Osteocyte (in vitro differentiated cells): ENCODE measurements at regions not wholly inside any gene's neighbourhood (a gene's known extent, or its start where the extent isn't known, plus 50 kb on each side); places are given as distances from the start of the nearest gene placed in this dataset.
"Not testable (repeated sequence)": the region's sequence is repeated elsewhere in the genome, so short reads cannot be mapped to it uniquely, and the experiment has no call there.

Source experiments
- DNase-seq: peaks from one replicate; pipeline ENCODE4 v3.0.0; 2021; ENCODE audit warnings: mixed read lengths; ENCODE audit not compliant: unreplicated experiment; ENCODE audit errors: extremely low spot score
- H3K27ac Mint-ChIP-seq: one replicate; pipeline ENCODE4 v1.8.0; 2021; ENCODE audit warnings: mild to moderate bottlenecking, mixed read lengths; ENCODE audit not compliant: unreplicated experiment
- H3K27me3 Mint-ChIP-seq: one replicate; pipeline ENCODE4 v1.8.0; 2021; ENCODE audit warnings: mixed read lengths; ENCODE audit not compliant: unreplicated experiment
- H3K36me3 Mint-ChIP-seq: one replicate; pipeline ENCODE4 v1.8.0; 2021; ENCODE audit warnings: mixed read lengths; ENCODE audit not compliant: unreplicated experiment
- H3K4me1 Mint-ChIP-seq: one replicate; pipeline ENCODE4 v1.8.0; 2021; ENCODE audit warnings: mixed read lengths; ENCODE audit not compliant: unreplicated experiment
- H3K4me3 Mint-ChIP-seq: one replicate; pipeline ENCODE4 v1.8.0; 2021; ENCODE audit warnings: mild to moderate bottlenecking, moderate library complexity, mixed read lengths; ENCODE audit not compliant: unreplicated experiment
- H3K9me3 Mint-ChIP-seq: one replicate; pipeline ENCODE4 v1.8.0; 2021; ENCODE audit warnings: mixed read lengths; ENCODE audit not compliant: unreplicated experiment
- CTCF ChIP-seq: fragments of 200-600 bp; sonication (generic); IDR thresholded peaks from 2 replicates; pipeline ENCODE4 v1.5.0; 2021; ENCODE audit warnings: antibody characterized with exemption, mild to moderate bottlenecking, moderate library complexity

GRCh38 chr3:194886836-194887235 is 201.2 kb downstream of the FAM43A start:
- peaks cover 7% of the 10 kb centered on the region for H3K27me3 Mint-ChIP-seq
- H3K9me3 Mint-ChIP-seq = peaks cover 15% of the 10 kb centered on the region
- no peak overlapping the region for H3K4me3 Mint-ChIP-seq
- H3K36me3 Mint-ChIP-seq = peaks cover 2% of the 10 kb centered on the region
- no peak overlapping the region for H3K27ac Mint-ChIP-seq
- no peaks in the 10 kb centered on the region for H3K4me1 Mint-ChIP-seq
- TF ChIP-seq CTCF = no peak
- DNase-seq = peak; percentile 54

GRCh38 chr3:194888062-194888461 is 202.4 kb downstream of the FAM43A start:
- H3K36me3 Mint-ChIP-seq, H3K4me3 Mint-ChIP-seq, H3K27me3 Mint-ChIP-seq, H3K27ac Mint-ChIP-seq, H3K4me1 Mint-ChIP-seq: not testable (repeated sequence)
- H3K9me3 Mint-ChIP-seq = peaks cover 15% of the 10 kb centered on the region
- peak; percentile 23 for DNase-seq

- Mint-ChIP-seq H3K27ac (no peak overlapping the region), H3K36me3 (peaks cover 3% of the 10 kb centered on the region), H3K4me3 (no peak overlapping the region), H3K27me3 (peaks cover 7% of the 10 kb centered on the region), H3K4me1 (no peaks in the 10 kb centered on the region), H3K9me3 (peaks cover 11% of the 10 kb centered on the region)
- no peak for TF ChIP-seq CTCF
- peak; percentile 51 for DNase-seq
Measured at GRCh38 chr3:194888916-194889315, 203.2 kb downstream of the FAM43A start.

- DNase-seq = peak; percentile 44
- Mint-ChIP-seq H3K27me3 (peaks cover 7% of the 10 kb centered on the region), H3K9me3 (peaks cover 14% of the 10 kb centered on the region), H3K4me1 (no peaks in the 10 kb centered on the region), H3K27ac (no peak overlapping the region), H3K4me3 (no peak overlapping the region), H3K36me3 (peaks cover 2% of the 10 kb centered on the region)
- TF ChIP-seq CTCF = no peak
Measured at GRCh38 chr3:194890091-194890490, 204.4 kb downstream of the FAM43A start.

- Mint-ChIP-seq H3K27me3 (peaks cover 26% of the 10 kb centered on the region), H3K4me3 (no peak overlapping the region), H3K27ac (no peak overlapping the region), H3K36me3 (peaks cover 2% of the 10 kb centered on the region), H3K9me3 (peaks cover 20% of the 10 kb centered on the region), H3K4me1 (no peaks in the 10 kb centered on the region)
- no peak for TF ChIP-seq CTCF
- DNase-seq = peak; percentile 38
Measured at GRCh38 chr3:194893121-194893987, 207.7 kb downstream of the FAM43A start.
